Stomach smooth muscle (tissue), 2 donors: ENCODE measurements at regions not wholly inside any gene's neighbourhood (a gene's known extent, or its start where the extent isn't known, plus 50 kb on each side); places are given as distances from the start of the nearest gene placed in this dataset.

Experiments
- H3K27ac ChIP-seq: one replicate; pipeline ENCODE4 v1.7.0; 2013; ENCODE audit warnings: mild to moderate bottlenecking, low read length, inconsistent platforms
- H3K27me3 ChIP-seq, 2 donors: one replicate each; pipeline ENCODE4 v1.7.0; 2013; ENCODE audit warnings: low read length in 2 of 2; ENCODE audit not compliant: insufficient read depth in 2 of 2, control insufficient read depth in 1 of 2
- H3K36me3 ChIP-seq, 2 donors: one replicate each; pipeline ENCODE4 v1.7.0; 2013; ENCODE audit warnings: low read length in 2 of 2; ENCODE audit not compliant: control insufficient read depth in 2 of 2, insufficient read depth in 2 of 2
- H3K4me1 ChIP-seq: one replicate; pipeline ENCODE4 v1.7.0; 2013; ENCODE audit warnings: low read length; ENCODE audit not compliant: control insufficient read depth, insufficient read depth
- H3K4me3 ChIP-seq, 2 donors: one replicate each; pipeline ENCODE4 v1.7.0; 2013; ENCODE audit warnings: low read length in 2 of 2
- H3K9ac ChIP-seq, 2 donors: one replicate each; pipeline ENCODE4 v1.7.0; 2013; ENCODE audit warnings: low read length in 2 of 2, mild to moderate bottlenecking in 1 of 2
- H3K9me3 ChIP-seq, 2 donors: one replicate each; pipeline ENCODE4 v1.7.0; 2013; ENCODE audit warnings: low read length in 2 of 2; ENCODE audit not compliant: control insufficient read depth in 2 of 2
- donor health status: healthy.
- donor health status: Pancreatic carcinoma.

- no peak overlapping the region for H3K27ac ChIP-seq
- H3K4me3 ChIP-seq, result no peak overlapping the region
- H3K4me1 ChIP-seq, result peaks cover 9% of the 10 kb centered on the region
- H3K9me3 ChIP-seq, result no peaks in the 10 kb centered on the region
- no peak overlapping the region for H3K9ac ChIP-seq
- no peaks in the 10 kb centered on the region for H3K27me3 ChIP-seq
- no peaks in the 10 kb centered on the region for H3K36me3 ChIP-seq
These were observed 115.1 kb upstream of the ARHGEF3 start for GRCh38 chr3:56916716-56917360.

- Histone ChIP-seq H3K4me3 (peak overlapping the region in 1 of 2 donors; percentile 36), H3K27ac (no peak overlapping the region), H3K27me3 (no peaks in the 10 kb centered on the region), H3K9ac (no peak overlapping the region), H3K36me3 (no peaks in the 10 kb centered on the region), H3K9me3 (no peaks in the 10 kb centered on the region), H3K4me1 (peaks cover 5% of the 10 kb centered on the region)
These were observed 114.3 kb upstream of the ARHGEF3 start for GRCh38 chr3:56915966-56916586.

GRCh38 chr3:56914646-56915045 lies 112.9 kb upstream of the ARHGEF3 start:
- Histone ChIP-seq H3K27me3 (no peaks in the 10 kb centered on the region), H3K4me1 (peaks cover 5% of the 10 kb centered on the region), H3K9ac (no peak overlapping the region), H3K27ac (no peak overlapping the region), H3K36me3 (no peaks in the 10 kb centered on the region), H3K9me3 (no peaks in the 10 kb centered on the region), H3K4me3 (no peak overlapping the region)

- no peak overlapping the region for H3K4me3 ChIP-seq
- H3K36me3 ChIP-seq, result no peaks in the 10 kb centered on the region
- H3K9ac ChIP-seq, result no peak overlapping the region
- peaks cover 2% of the 10 kb centered on the region for H3K4me1 ChIP-seq
- no peak overlapping the region for H3K27ac ChIP-seq
- no peaks in the 10 kb centered on the region for H3K27me3 ChIP-seq
- no peaks in the 10 kb centered on the region for H3K9me3 ChIP-seq
These were observed 109.6 kb upstream of the ARHGEF3 start for GRCh38 chr3:56911363-56911762.

- Histone ChIP-seq H3K9me3 (no peaks in the 10 kb centered on the region), H3K9ac (no peak overlapping the region), H3K27me3 (no peaks in the 10 kb centered on the region), H3K36me3 (no peaks in the 10 kb centered on the region), H3K4me1 (peaks cover 2% of the 10 kb centered on the region), H3K27ac (no peak overlapping the region), H3K4me3 (no peak overlapping the region)
These were observed 107.6 kb upstream of the ARHGEF3 start for GRCh38 chr3:56909349-56909748.

- H3K4me1 ChIP-seq, result peaks cover 2% of the 10 kb centered on the region
- H3K9me3 ChIP-seq, result peaks cover 0 to 4% of the 10 kb centered on the region in 2 donors
- H3K36me3 ChIP-seq, result no peaks in the 10 kb centered on the region
- no peak overlapping the region for H3K9ac ChIP-seq
- H3K27me3 ChIP-seq, result no peaks in the 10 kb centered on the region
- H3K27ac ChIP-seq, result no peak overlapping the region
- no peak overlapping the region for H3K4me3 ChIP-seq
These were observed 106.3 kb upstream of the ARHGEF3 start for GRCh38 chr3:56908004-56908403.

- Histone ChIP-seq H3K27me3 (no peaks in the 10 kb centered on the region), H3K27ac (no peak overlapping the region), H3K4me3 (no peak overlapping the region), H3K9ac (no peak overlapping the region), H3K4me1 (peaks cover 5% of the 10 kb centered on the region), H3K9me3 (peaks cover 0 to 4% of the 10 kb centered on the region in 2 donors), H3K36me3 (no peaks in the 10 kb centered on the region)
These were observed 102.9 kb upstream of the ARHGEF3 start for GRCh38 chr3:56904552-56905215.

- H3K36me3 ChIP-seq, result no peaks in the 10 kb centered on the region
- no peaks in the 10 kb centered on the region for H3K27me3 ChIP-seq
- no peak overlapping the region for H3K9ac ChIP-seq
- H3K4me1 ChIP-seq, result peaks cover 5% of the 10 kb centered on the region
- H3K4me3 ChIP-seq, result no peak overlapping the region
- H3K9me3 ChIP-seq, result peaks cover 0 to 4% of the 10 kb centered on the region in 2 donors
- H3K27ac ChIP-seq, result no peak overlapping the region
These were observed 101.6 kb upstream of the ARHGEF3 start for GRCh38 chr3:56903231-56903782.

- H3K4me3 ChIP-seq, result no peak overlapping the region
- peaks cover 0 to 4% of the 10 kb centered on the region in 2 donors for H3K9me3 ChIP-seq
- peaks cover 5% of the 10 kb centered on the region for H3K4me1 ChIP-seq
- H3K27me3 ChIP-seq, result no peaks in the 10 kb centered on the region
- H3K9ac ChIP-seq, result no peak overlapping the region
- no peak overlapping the region for H3K27ac ChIP-seq
- H3K36me3 ChIP-seq, result no peaks in the 10 kb centered on the region
These were observed 100.9 kb upstream of the ARHGEF3 start for GRCh38 chr3:56902468-56903160.

- Histone ChIP-seq H3K4me3 (no peak overlapping the region), H3K27me3 (no peaks in the 10 kb centered on the region), H3K27ac (no peak overlapping the region), H3K9me3 (peaks cover 0 to 4% of the 10 kb centered on the region in 2 donors), H3K9ac (no peak overlapping the region), H3K4me1 (peaks cover 5% of the 10 kb centered on the region), H3K36me3 (no peaks in the 10 kb centered on the region)
These were observed 99.1 kb upstream of the ARHGEF3 start for GRCh38 chr3:56900801-56901200.
